A549 (cell line): ENCODE measurements at regions not wholly inside any gene's neighbourhood (a gene's known extent, or its start where the extent isn't known, plus 50 kb on each side); places are given as distances from the start of the nearest gene placed in this dataset.

Experiments
- ATAC-seq, 2 experiments: fragments of 200-7000 bp in 1 of 2; fragments of >200 bp in 1 of 2; cut with Nextera tagmentation in 1 of 2; cut with Tn5 transposase in 1 of 2; 3 replicates each; pipeline versions ENCODE4 v1.8.0 to v1.9.1; 2018 to 2020; ENCODE audit warnings: mild to moderate bottlenecking in 1 of 2, moderate library complexity in 1 of 2
- CTCF ChIA-PET: fragments of 300-600 bp; sonication (Branson Sonifier 250); formaldehyde crosslinking; extraction: SDS; loops from one replicate; lab custom pipeline; 2021; ENCODE audit warnings: antibody characterized with exemption, inconsistent platforms; lab: Yijun Ruan, JAX
- POLR2A ChIA-PET: fragments of 350-600 bp; formaldehyde crosslinking; extraction: SDS; loops from one replicate; lab custom pipeline; 2021; ENCODE audit warnings: antibody characterized with exemption, inconsistent platforms; lab: Yijun Ruan, JAX
- DNase-seq, 2 experiments: peaks; one replicate each; pipeline versions ENCODE4 v3.0.0 to v3.0.0-alpha.2; 2011 to 2016; ENCODE audit warnings: low read depth in 1 of 2, low spot score in 1 of 2
- FAIRE-seq: peaks from 2 replicates; lab custom pipeline; 2011; peaks lifted over from hg19 to GRCh38; lab: Jason Lieb, UNC
- H3K27ac ChIP-seq, 2 experiments: fragments of >200 bp; sonication (Bioruptor Twin); formaldehyde crosslinking; 3 replicates each; pipeline ENCODE4 v1.5.1; 2016 to 2017
- H3K4me1 ChIP-seq: fragments of >200 bp; sonication (Bioruptor Twin); formaldehyde crosslinking; 3 replicates; pipeline ENCODE4 v1.6.1; 2016
- H3K4me2 ChIP-seq: fragments of >200 bp; sonication (Bioruptor Twin); formaldehyde crosslinking; 3 replicates; pipeline ENCODE4 v1.6.1; 2016
- H3K4me3 ChIP-seq: fragments of >200 bp; sonication (Bioruptor Twin); formaldehyde crosslinking; 3 replicates; pipeline ENCODE4 v1.5.1; 2016
- H3K9me3 ChIP-seq: fragments of >200 bp; sonication (Bioruptor Twin); formaldehyde crosslinking; 3 replicates; pipeline ENCODE4 v1.6.1; 2016
- BHLHE40 ChIP-seq: IDR thresholded peaks from 2 replicates; pipeline ENCODE4 v1.6.1; 2012; ENCODE audit warnings: low read depth, low read length, inconsistent platforms
- CBX2 ChIP-seq: fragments of 200-600 bp; sonication (generic); IDR thresholded peaks from 2 replicates; pipeline ENCODE4 v1.6.1; 2016; ENCODE audit warnings: low read depth, mild to moderate bottlenecking, borderline replicate concordance
- CHD2 ChIP-seq: fragments of 150-350 bp; IDR thresholded peaks from 2 replicates; pipeline ENCODE4 v1.6.1; 2014; ENCODE audit warnings: low read length; ENCODE audit not compliant: partially characterized antibody
- EHMT2 ChIP-seq: fragments of 200-600 bp; sonication (generic); IDR thresholded peaks from 2 replicates; pipeline ENCODE4 v1.6.1; 2016; ENCODE audit warnings: antibody characterized with exemption, low read depth, mild to moderate bottlenecking, moderate library complexity
- FOSB ChIP-seq: fragments of 250-450 bp; sonication (Bioruptor Pico); IDR thresholded peaks from 2 replicates; pipeline ENCODE4 v1.5.0; 2020; ENCODE audit warnings: mild to moderate bottlenecking, moderate library complexity
- FOSL2 ChIP-seq, 2 experiments: fragments of 450-650 bp in 1 of 2; fragments of >200 bp in 1 of 2; sonication (Bioruptor Twin) in 1 of 2; formaldehyde crosslinking; IDR thresholded peaks; 2 replicates each; pipeline versions ENCODE4 v1.5.0 to v1.6.1; 2016 to 2020; ENCODE audit warnings: mild to moderate bottlenecking in 1 of 2, moderate library complexity in 1 of 2
- FOXS1 ChIP-seq: fragments of 250-450 bp; sonication (Bioruptor Pico); IDR thresholded peaks from 2 replicates; pipeline ENCODE4 v1.5.0; 2020; ENCODE audit warnings: mild to moderate bottlenecking, moderate library complexity
- HEYL ChIP-seq: fragments of 250-450 bp; sonication (Bioruptor Pico); IDR thresholded peaks from 2 replicates; pipeline ENCODE4 v1.8.0; 2021; ENCODE audit warnings: mild to moderate bottlenecking, moderate library complexity
- HOXA7 ChIP-seq: fragments of 250-450 bp; sonication (Bioruptor Pico); IDR thresholded peaks from 2 replicates; pipeline ENCODE4 v1.5.0; 2020; ENCODE audit warnings: mild to moderate bottlenecking, moderate library complexity
- HOXB13 ChIP-seq: fragments of 250-450 bp; sonication (Bioruptor Pico); IDR thresholded peaks from 2 replicates; pipeline ENCODE4 v1.5.0; 2020; ENCODE audit warnings: low read depth, mild to moderate bottlenecking, moderate library complexity
- HOXB5 ChIP-seq: fragments of 250-450 bp; sonication (Bioruptor Pico); IDR thresholded peaks from 2 replicates; pipeline ENCODE4 v1.5.0; 2020; ENCODE audit warnings: mild to moderate bottlenecking, moderate library complexity
- KDM5A ChIP-seq: fragments of 200-600 bp; sonication (generic); IDR thresholded peaks from 2 replicates; pipeline ENCODE4 v1.6.1; 2016; ENCODE audit warnings: antibody characterized with exemption, mild to moderate bottlenecking
- MAFK ChIP-seq: fragments of 450-650 bp; IDR thresholded peaks from 2 replicates; pipeline ENCODE4 v1.6.1; 2014; ENCODE audit not compliant: partially characterized antibody
- MAZ ChIP-seq: fragments of 150-350 bp; IDR thresholded peaks from 2 replicates; pipeline ENCODE4 v1.6.1; 2014; ENCODE audit warnings: antibody characterized with exemption, low read depth, low read length, borderline replicate concordance
- MYC ChIP-seq: IDR thresholded peaks from 2 replicates; pipeline ENCODE4 v1.6.1; 2012; ENCODE audit warnings: mild to moderate bottlenecking, inconsistent platforms, low read length, improper control_type of control experiment, borderline replicate concordance
- NFE2L2 ChIP-seq: fragments of 150-350 bp; conservative IDR thresholded peaks from 2 replicates; pipeline ENCODE4 v1.6.1; 2014; ENCODE audit warnings: low read length
- NPAS2 ChIP-seq: fragments of 250-450 bp; sonication (Bioruptor Pico); IDR thresholded peaks from 2 replicates; pipeline ENCODE4 v1.8.0; 2022; ENCODE audit warnings: mild to moderate bottlenecking, moderate library complexity, borderline replicate concordance
- NR3C1 ChIP-seq: fragments of >200 bp; sonication (Bioruptor Twin); formaldehyde crosslinking; IDR thresholded peaks from 3 replicates; pipeline ENCODE4 v1.6.1; 2017
- POLR2A ChIP-seq: IDR thresholded peaks from 2 replicates; pipeline ENCODE4 v1.6.1; 2012; ENCODE audit warnings: mild to moderate bottlenecking, low read length
- RCOR1 ChIP-seq: fragments of 150-350 bp; IDR thresholded peaks from 2 replicates; pipeline ENCODE4 v1.6.1; 2014; ENCODE audit warnings: antibody characterized with exemption, low read length, low read depth
- RFX5 ChIP-seq: fragments of 450-650 bp; IDR thresholded peaks from 2 replicates; pipeline ENCODE4 v1.7.1; 2014; ENCODE audit warnings: antibody characterized with exemption, mild to moderate bottlenecking, moderate library complexity
- ZSCAN20 ChIP-seq: fragments of 250-450 bp; sonication (Bioruptor Pico); IDR thresholded peaks from 2 replicates; pipeline ENCODE4 v1.8.0; 2022; ENCODE audit warnings: mild to moderate bottlenecking, moderate library complexity
- WGBS: methylation state at CpG from one replicate; pipeline ENCODE4 v1.1.6; 2017; ENCODE audit errors: missing lambda C conversion rate; 5-methylcytosine and 5-hydroxymethylcytosine counted together
- TF ChIP-seq, protein P1 (sequence below): fragments of 450-650 bp; IDR thresholded peaks from 2 replicates; pipeline ENCODE4 v1.6.1; 2014; ENCODE audit warnings: antibody characterized with exemption
- TF ChIP-seq, protein P2 (sequence below): fragments of 250-450 bp; sonication (Bioruptor Pico); IDR thresholded peaks from 2 replicates; pipeline ENCODE4 v1.5.0; 2021; ENCODE audit warnings: mild to moderate bottlenecking, moderate library complexity, borderline replicate concordance
- TF ChIP-seq, protein P3 (sequence below): IDR thresholded peaks from 2 replicates; pipeline ENCODE4 v1.6.1; 2012
- TF ChIP-seq, protein P4 (sequence below): IDR thresholded peaks from 2 replicates; pipeline ENCODE4 v1.6.1; 2012
- TF ChIP-seq, protein P5 (sequence below): IDR thresholded peaks from 2 replicates; pipeline ENCODE4 v1.6.1; 2012; ENCODE audit warnings: low read depth, borderline replicate concordance
- TF ChIP-seq, protein P6 (sequence below): fragments of >200 bp; sonication (Bioruptor Twin); formaldehyde crosslinking; IDR thresholded peaks from 3 replicates; pipeline ENCODE4 v1.5.1; 2016
- TF ChIP-seq, protein P7 (sequence below): fragments of 250-450 bp; sonication (Bioruptor Pico); IDR thresholded peaks from 2 replicates; pipeline ENCODE4 v1.5.0; 2020; ENCODE audit warnings: low read depth, mild to moderate bottlenecking, moderate library complexity

DNA sequence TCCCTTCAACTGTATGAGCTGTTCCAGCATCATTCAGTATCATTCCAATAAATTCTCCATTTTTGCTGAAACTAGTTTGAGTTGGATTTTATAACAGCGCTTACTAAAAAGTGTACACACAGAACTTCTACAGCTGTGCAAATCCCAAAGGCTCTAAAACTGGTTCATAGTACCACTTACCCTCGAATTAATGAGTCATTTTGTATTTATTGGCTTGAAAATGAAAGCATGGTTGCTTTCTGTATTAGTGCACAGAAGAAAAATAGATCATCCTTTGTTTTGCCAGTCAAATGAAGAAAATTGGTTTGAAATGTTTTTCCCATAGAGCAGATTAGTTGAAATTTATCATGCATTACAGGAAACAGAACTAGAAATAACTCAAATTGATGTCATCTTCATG lies 268.3 kb upstream of the CPNE8 start:
- Histone ChIP-seq H3K27ac (no peak overlapping the region), H3K9me3 (no peaks in the 10 kb centered on the region), H3K4me1 (no peaks in the 10 kb centered on the region), H3K4me3 (no peak overlapping the region), H3K4me2 (no peak overlapping the region)
- ChIA-PET CTCF (no interaction called here), POLR2A (no interaction called here)
- FAIRE-seq: no peak
- WGBS: 1% methylated on average over 2 of the region's 2 CpGs
- no peak for ATAC-seq
- DNase-seq: no peak
- TF ChIP-seq RFX5: no peak
- TF ChIP-seq HOXA7: no peak
- no peak for TF ChIP-seq NR3C1
- TF ChIP-seq POLR2A: no peak
- no peak for TF ChIP-seq KDM5A
- TF ChIP-seq HOXB5 (CRISPR knock-in tag): no peak
- TF ChIP-seq BHLHE40: no peak
- TF ChIP-seq, protein P1, sequence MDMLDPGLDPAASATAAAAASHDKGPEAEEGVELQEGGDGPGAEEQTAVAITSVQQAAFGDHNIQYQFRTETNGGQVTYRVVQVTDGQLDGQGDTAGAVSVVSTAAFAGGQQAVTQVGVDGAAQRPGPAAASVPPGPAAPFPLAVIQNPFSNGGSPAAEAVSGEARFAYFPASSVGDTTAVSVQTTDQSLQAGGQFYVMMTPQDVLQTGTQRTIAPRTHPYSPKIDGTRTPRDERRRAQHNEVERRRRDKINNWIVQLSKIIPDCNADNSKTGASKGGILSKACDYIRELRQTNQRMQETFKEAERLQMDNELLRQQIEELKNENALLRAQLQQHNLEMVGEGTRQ: no peak
- no peak for TF ChIP-seq MAZ
- TF ChIP-seq, protein P2, sequence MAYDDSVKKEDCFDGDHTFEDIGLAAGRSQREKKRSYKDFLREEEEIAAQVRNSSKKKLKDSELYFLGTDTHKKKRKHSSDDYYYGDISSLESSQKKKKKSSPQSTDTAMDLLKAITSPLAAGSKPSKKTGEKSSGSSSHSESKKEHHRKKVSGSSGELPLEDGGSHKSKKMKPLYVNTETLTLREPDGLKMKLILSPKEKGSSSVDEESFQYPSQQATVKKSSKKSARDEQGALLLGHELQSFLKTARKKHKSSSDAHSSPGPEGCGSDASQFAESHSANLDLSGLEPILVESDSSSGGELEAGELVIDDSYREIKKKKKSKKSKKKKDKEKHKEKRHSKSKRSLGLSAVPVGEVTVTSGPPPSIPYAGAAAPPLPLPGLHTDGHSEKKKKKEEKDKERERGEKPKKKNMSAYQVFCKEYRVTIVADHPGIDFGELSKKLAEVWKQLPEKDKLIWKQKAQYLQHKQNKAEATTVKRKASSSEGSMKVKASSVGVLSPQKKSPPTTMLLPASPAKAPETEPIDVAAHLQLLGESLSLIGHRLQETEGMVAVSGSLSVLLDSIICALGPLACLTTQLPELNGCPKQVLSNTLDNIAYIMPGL: no peak
- TF ChIP-seq, protein P3, sequence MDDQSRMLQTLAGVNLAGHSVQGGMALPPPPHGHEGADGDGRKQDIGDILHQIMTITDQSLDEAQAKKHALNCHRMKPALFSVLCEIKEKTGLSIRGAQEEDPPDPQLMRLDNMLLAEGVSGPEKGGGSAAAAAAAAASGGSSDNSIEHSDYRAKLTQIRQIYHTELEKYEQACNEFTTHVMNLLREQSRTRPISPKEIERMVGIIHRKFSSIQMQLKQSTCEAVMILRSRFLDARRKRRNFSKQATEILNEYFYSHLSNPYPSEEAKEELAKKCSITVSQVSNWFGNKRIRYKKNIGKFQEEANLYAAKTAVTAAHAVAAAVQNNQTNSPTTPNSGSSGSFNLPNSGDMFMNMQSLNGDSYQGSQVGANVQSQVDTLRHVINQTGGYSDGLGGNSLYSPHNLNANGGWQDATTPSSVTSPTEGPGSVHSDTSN: no peak
- no peak for TF ChIP-seq FOSB (CRISPR knock-in tag)
- TF ChIP-seq EHMT2: no peak
- TF ChIP-seq, protein P4, sequence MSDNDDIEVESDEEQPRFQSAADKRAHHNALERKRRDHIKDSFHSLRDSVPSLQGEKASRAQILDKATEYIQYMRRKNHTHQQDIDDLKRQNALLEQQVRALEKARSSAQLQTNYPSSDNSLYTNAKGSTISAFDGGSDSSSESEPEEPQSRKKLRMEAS: no peak
- no peak for TF ChIP-seq RCOR1
- TF ChIP-seq, protein P5, sequence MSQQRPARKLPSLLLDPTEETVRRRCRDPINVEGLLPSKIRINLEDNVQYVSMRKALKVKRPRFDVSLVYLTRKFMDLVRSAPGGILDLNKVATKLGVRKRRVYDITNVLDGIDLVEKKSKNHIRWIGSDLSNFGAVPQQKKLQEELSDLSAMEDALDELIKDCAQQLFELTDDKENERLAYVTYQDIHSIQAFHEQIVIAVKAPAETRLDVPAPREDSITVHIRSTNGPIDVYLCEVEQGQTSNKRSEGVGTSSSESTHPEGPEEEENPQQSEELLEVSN: no peak
- TF ChIP-seq NPAS2 (CRISPR knock-in tag): no peak
- no peak for TF ChIP-seq NFE2L2
- TF ChIP-seq, all 56 proteins: peak for 0

DNA sequence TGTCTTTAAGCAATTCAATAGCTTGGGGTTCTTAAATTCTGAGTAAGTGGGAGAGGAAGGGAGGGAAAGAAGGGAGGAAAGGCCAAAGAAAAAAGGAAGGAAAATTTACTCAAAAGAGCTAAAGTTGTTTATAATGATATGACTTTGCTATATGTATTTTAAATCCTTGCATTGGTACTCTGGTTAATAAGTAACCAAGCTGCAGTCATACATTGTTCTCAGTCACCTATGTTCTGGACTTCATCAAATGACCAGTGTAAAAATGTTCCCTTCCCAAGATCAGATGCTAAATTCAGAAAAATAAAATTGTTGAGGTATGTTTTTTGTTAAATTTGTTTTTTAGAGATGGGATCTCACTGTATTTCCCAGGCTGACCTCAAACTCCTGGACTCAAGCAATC lies 259.9 kb upstream of the CPNE8 start:
- Histone ChIP-seq H3K4me3 (no peak overlapping the region), H3K4me1 (no peaks in the 10 kb centered on the region), H3K9me3 (no peaks in the 10 kb centered on the region), H3K4me2 (no peak overlapping the region), H3K27ac (no peak overlapping the region)
- DNase-seq: no peak
- CTCF ChIA-PET: interaction anchor here (1.1 to 1.5 kb wide), 2 partner anchors 109 to 153 kb away, joined by 3 to 5 read pairs; no protein-coding TSS in a partner anchor
- no peak for ATAC-seq
- POLR2A ChIA-PET: no interaction called here
- no peak for FAIRE-seq
- TF ChIP-seq, protein P2: no peak
- TF ChIP-seq FOXS1 (CRISPR knock-in tag) (no peak), RCOR1 (no peak), ZSCAN20 (CRISPR knock-in tag) (no peak), MAZ (no peak), CBX2 (no peak), HOXB13 (no peak), FOSL2 (IDR thresholded peaks at IDR 0.05) (no peak), FOSL2 (CRISPR knock-in tag; IDR thresholded peaks at IDR 0.05) (no peak), MAFK (no peak), CHD2 (no peak), MYC (no peak), HEYL (CRISPR knock-in tag) (no peak)
- TF ChIP-seq, protein P6, sequence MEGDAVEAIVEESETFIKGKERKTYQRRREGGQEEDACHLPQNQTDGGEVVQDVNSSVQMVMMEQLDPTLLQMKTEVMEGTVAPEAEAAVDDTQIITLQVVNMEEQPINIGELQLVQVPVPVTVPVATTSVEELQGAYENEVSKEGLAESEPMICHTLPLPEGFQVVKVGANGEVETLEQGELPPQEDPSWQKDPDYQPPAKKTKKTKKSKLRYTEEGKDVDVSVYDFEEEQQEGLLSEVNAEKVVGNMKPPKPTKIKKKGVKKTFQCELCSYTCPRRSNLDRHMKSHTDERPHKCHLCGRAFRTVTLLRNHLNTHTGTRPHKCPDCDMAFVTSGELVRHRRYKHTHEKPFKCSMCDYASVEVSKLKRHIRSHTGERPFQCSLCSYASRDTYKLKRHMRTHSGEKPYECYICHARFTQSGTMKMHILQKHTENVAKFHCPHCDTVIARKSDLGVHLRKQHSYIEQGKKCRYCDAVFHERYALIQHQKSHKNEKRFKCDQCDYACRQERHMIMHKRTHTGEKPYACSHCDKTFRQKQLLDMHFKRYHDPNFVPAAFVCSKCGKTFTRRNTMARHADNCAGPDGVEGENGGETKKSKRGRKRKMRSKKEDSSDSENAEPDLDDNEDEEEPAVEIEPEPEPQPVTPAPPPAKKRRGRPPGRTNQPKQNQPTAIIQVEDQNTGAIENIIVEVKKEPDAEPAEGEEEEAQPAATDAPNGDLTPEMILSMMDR: no peak
- TF ChIP-seq, protein P7, sequence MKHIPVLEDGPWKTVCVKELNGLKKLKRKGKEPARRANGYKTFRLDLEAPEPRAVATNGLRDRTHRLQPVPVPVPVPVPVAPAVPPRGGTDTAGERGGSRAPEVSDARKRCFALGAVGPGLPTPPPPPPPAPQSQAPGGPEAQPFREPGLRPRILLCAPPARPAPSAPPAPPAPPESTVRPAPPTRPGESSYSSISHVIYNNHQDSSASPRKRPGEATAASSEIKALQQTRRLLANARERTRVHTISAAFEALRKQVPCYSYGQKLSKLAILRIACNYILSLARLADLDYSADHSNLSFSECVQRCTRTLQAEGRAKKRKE (CRISPR knock-in tag): no peak
